ENCODE measurements at regions not wholly inside any gene's neighbourhood (a gene's known extent, or its start where the extent isn't known, plus 50 kb on each side); places are given as distances from the start of the nearest gene placed in this dataset.

DNA sequence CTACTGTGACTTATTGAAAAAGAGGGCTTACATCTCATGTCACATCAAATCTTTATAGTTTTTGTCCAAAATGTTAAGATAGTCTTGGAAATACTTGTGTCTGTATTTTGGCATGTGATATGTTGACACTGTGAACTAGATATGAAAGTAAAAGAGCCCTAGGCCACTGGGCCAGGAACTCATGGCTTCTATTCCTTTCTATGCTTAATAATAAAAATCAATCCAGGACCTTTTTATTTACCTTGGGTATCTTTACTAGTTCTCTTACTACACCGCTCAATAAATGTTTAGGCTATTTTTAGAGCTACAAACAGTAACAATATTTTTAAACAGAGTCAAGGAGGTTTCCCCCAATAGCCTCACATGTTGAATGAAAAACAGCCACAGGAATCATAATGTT, 348.6 kb upstream of the SLC24A2 start:
- TF ChIP-seq, protein P1, sequence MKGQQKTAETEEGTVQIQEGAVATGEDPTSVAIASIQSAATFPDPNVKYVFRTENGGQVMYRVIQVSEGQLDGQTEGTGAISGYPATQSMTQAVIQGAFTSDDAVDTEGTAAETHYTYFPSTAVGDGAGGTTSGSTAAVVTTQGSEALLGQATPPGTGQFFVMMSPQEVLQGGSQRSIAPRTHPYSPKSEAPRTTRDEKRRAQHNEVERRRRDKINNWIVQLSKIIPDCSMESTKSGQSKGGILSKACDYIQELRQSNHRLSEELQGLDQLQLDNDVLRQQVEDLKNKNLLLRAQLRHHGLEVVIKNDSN (CRISPR knock-in tag; IDR thresholded peaks at IDR 0.05), result no peak
- TF ChIP-seq, protein P2, sequence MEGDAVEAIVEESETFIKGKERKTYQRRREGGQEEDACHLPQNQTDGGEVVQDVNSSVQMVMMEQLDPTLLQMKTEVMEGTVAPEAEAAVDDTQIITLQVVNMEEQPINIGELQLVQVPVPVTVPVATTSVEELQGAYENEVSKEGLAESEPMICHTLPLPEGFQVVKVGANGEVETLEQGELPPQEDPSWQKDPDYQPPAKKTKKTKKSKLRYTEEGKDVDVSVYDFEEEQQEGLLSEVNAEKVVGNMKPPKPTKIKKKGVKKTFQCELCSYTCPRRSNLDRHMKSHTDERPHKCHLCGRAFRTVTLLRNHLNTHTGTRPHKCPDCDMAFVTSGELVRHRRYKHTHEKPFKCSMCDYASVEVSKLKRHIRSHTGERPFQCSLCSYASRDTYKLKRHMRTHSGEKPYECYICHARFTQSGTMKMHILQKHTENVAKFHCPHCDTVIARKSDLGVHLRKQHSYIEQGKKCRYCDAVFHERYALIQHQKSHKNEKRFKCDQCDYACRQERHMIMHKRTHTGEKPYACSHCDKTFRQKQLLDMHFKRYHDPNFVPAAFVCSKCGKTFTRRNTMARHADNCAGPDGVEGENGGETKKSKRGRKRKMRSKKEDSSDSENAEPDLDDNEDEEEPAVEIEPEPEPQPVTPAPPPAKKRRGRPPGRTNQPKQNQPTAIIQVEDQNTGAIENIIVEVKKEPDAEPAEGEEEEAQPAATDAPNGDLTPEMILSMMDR (IDR thresholded peaks at IDR 0.05), result no peak
- TF ChIP-seq, protein P3, sequence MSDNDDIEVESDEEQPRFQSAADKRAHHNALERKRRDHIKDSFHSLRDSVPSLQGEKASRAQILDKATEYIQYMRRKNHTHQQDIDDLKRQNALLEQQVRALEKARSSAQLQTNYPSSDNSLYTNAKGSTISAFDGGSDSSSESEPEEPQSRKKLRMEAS (CRISPR knock-in tag; IDR thresholded peaks at IDR 0.05), result no peak
- TF ChIP-seq ELF4 (CRISPR knock-in tag; IDR thresholded peaks at IDR 0.05; ENCODE audit: low read depth) (no peak), ZNF232 (CRISPR knock-in tag; IDR thresholded peaks at IDR 0.05) (no peak), KAT7 (CRISPR knock-in tag; IDR thresholded peaks at IDR 0.05; ENCODE audit: borderline replicate concordance) (no peak), EMX1 (CRISPR knock-in tag; IDR thresholded peaks at IDR 0.05) (no peak), JUN (CRISPR knock-in tag; IDR thresholded peaks at IDR 0.05) (no peak), SP1 (CRISPR knock-in tag; conservative IDR thresholded peaks at IDR 0.05) (no peak), ESRRA (CRISPR knock-in tag; IDR thresholded peaks at IDR 0.05; ENCODE audit: borderline replicate concordance) (no peak), FOXJ3 (CRISPR knock-in tag; IDR thresholded peaks at IDR 0.05; ENCODE audit: borderline replicate concordance) (no peak)
- TF ChIP-seq, protein P4, sequence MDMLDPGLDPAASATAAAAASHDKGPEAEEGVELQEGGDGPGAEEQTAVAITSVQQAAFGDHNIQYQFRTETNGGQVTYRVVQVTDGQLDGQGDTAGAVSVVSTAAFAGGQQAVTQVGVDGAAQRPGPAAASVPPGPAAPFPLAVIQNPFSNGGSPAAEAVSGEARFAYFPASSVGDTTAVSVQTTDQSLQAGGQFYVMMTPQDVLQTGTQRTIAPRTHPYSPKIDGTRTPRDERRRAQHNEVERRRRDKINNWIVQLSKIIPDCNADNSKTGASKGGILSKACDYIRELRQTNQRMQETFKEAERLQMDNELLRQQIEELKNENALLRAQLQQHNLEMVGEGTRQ (CRISPR knock-in tag; IDR thresholded peaks at IDR 0.05), result no peak
- TF ChIP-seq, protein P5, sequence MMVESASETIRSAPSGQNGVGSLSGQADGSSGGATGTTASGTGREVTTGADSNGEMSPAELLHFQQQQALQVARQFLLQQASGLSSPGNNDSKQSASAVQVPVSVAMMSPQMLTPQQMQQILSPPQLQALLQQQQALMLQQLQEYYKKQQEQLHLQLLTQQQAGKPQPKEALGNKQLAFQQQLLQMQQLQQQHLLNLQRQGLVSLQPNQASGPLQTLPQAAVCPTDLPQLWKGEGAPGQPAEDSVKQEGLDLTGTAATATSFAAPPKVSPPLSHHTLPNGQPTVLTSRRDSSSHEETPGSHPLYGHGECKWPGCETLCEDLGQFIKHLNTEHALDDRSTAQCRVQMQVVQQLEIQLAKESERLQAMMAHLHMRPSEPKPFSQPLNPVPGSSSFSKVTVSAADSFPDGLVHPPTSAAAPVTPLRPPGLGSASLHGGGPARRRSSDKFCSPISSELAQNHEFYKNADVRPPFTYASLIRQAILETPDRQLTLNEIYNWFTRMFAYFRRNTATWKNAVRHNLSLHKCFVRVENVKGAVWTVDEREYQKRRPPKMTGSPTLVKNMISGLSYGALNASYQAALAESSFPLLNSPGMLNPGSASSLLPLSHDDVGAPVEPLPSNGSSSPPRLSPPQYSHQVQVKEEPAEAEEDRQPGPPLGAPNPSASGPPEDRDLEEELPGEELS (CRISPR knock-in tag; IDR thresholded peaks at IDR 0.05), result no peak
